HG02678 (cell line): ENCODE measurements at regions not wholly inside any gene's neighbourhood (a gene's known extent, or its start where the extent isn't known, plus 50 kb on each side); places are given as distances from the start of the nearest gene placed in this dataset.

Experiments used
- ATAC-seq: cut with Tn5 transposase; IDR thresholded peaks from one replicate; pipeline ENCODE4 v1.9.1; 2021; ENCODE audit warnings: mild to moderate bottlenecking, moderate library complexity; ENCODE audit not compliant: unreplicated experiment

DNA sequence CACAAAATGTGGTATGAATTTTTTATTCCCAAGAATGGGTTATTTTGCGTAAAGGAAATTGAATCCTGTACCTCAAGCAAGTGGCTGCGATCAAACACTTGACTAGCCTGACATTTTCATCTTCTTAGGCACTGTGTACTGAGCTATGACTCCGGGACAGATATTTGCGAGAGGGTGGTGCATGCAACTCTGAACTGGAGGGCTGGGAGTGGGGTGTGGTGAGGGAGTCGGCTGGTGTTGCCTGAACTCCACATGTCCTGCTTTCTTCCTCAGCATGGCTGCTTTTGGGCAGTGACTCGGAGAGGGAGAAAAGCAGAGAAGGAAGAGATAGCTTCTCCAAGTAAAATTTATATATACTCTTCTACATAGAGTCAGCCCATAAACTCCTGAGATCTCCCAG, 68.5 kb upstream of the GATB start:
- ATAC-seq: no peak

DNA sequence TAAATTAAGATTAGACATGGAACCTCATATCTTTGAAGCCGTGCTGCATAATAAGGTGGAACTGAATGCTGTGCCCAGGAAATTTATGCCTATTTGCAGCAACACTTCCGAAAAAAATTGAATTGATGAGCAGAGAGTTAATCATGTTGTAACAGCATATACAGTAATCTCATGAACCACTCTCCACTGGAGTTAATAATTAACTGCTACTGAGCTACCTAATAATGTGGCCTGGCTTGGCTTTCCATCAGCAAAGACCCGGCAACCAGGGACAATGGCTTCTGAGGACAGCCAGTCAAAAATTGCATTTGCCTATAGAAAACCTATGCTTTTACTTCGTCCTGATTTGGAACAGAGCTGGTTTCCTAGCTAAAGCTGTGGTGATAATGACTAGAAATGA, 63.8 kb upstream of the GATB start:
- no peak for ATAC-seq

DNA sequence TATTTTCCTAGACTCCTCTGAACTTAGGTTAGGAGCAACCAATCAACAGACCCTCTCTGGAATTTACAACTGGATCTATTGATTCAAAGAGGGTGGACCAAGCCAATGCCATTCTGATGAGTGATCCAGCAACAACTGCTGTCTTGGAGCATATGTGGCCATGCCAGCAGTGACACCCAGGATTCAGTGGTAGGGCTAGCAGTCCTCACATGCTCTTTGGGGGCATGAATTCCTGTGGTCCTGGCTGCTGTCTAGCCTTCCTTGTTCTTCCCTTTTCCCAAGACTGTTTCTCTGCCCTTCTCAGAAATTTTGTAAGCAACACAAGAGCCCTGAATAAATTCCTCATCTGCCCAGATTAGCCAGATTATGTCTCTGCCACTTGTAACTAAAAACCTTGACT, 61.5 kb upstream of the GATB start:
- ATAC-seq: no peak

DNA sequence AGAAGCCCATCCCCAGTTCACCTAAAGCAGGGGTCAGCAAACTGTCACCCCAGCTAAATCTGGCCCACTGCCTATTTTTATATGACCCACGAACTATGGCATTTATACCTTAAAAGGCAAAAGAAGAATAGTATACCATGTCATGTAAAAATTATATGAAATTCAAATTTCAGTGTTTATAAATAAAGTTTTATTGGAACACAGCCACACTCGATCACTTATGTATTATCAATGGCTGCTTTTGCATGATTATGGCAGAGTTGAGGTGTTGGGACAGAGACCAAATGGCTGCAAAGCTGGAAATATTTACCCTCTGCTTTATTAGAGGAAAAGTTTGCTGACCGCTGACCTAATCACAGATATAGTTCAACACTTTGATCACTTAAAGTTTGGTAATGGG, 59.2 kb upstream of the GATB start:
- no peak for ATAC-seq

DNA sequence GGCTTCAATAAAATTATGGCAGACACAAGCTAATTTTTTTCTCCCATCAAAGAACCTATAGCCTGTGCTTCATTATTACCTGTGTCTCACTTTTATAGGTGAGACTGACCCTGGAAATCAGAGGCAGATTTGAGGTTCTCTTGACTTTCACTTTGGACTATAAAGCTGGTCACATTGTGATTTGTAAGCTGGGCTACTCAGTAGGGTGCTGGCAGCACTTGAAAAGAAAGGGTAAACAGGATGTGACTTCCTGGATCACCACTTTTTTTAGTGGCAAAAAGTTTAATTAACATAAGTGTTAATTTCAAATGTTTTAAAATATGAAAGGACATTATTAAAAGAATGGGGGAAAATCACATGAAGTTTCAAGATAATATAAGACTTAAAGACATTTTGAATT, 50.6 kb upstream of the GATB start:
- no peak for ATAC-seq
